Coronary artery (tissue), 2 donors: ENCODE measurements at regions not wholly inside any gene's neighbourhood (a gene's known extent, or its start where the extent isn't known, plus 50 kb on each side); places are given as distances from the start of the nearest gene placed in this dataset.
A peak's percentile ranks its signal among the peaks of the same experiment; 100 is the strongest.
"Not testable (repeated sequence)": the region's sequence is repeated elsewhere in the genome, so short reads cannot be mapped to it uniquely, and the experiment has no call there.

Experiments used
- DNase-seq: peaks from one replicate; pipeline ENCODE4 v3.0.0-alpha.2; 2017; ENCODE audit warnings: low spot score
- H3K27ac ChIP-seq, 2 donors: fragments of 200-600 bp; sonication (generic); one replicate each; pipeline ENCODE4 v1.5.1; 2016 to 2019
- H3K4me3 ChIP-seq: fragments of 200-600 bp; sonication (generic); 2 replicates; pipeline ENCODE4 v1.5.1; 2016; ENCODE audit warnings: mild to moderate bottlenecking, moderate library complexity
- TF ChIP-seq, protein P1 (sequence below): fragments of 200-600 bp; sonication (generic); IDR thresholded peaks from one replicate; pipeline ENCODE4 v1.5.1; 2019; ENCODE audit warnings: antibody characterized with exemption

DNA sequence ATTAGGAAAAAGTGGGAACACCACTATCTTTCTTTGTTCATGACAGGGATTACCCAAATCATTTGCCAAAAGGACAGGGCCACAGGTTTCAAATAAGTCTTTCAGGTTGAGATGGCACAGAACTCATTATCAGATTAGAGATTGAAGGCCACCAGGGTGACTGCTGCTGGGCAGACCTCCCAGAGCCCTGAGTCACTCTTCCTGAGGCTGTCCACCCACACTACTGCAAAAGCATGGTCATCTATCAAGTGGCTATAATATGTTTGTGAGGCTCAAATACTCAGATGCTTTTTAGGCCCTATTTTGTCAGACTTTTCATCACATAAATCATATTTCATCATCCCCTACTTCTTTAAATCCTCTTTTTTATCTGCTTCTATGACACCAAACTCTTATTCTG, 155.3 kb upstream of the CCDC196 start:
- no peak overlapping the region for H3K27ac ChIP-seq
- H3K4me3 ChIP-seq = no peak overlapping the region
- DNase-seq = no peak
- TF ChIP-seq, protein P1, sequence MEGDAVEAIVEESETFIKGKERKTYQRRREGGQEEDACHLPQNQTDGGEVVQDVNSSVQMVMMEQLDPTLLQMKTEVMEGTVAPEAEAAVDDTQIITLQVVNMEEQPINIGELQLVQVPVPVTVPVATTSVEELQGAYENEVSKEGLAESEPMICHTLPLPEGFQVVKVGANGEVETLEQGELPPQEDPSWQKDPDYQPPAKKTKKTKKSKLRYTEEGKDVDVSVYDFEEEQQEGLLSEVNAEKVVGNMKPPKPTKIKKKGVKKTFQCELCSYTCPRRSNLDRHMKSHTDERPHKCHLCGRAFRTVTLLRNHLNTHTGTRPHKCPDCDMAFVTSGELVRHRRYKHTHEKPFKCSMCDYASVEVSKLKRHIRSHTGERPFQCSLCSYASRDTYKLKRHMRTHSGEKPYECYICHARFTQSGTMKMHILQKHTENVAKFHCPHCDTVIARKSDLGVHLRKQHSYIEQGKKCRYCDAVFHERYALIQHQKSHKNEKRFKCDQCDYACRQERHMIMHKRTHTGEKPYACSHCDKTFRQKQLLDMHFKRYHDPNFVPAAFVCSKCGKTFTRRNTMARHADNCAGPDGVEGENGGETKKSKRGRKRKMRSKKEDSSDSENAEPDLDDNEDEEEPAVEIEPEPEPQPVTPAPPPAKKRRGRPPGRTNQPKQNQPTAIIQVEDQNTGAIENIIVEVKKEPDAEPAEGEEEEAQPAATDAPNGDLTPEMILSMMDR = no peak

DNA sequence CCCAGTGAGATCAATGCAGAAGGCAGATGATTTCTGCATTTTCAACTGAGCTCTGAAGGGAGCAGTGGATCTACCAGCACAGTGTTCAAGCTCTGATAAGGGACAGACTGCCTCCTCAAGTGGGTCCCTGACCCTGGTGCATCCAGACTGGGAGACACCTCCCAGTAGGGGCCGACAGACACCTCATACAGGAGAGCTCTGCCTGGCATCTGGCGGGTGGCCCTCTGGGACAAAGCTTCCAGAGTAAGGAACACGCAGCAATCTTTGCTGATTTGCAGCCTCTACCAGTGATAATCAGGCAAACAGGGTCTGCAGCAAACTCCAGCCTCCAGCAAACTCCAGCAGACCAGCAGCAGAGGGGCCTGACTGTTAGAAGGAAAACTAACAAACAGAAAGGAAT, 152.9 kb upstream of the CCDC196 start:
- DNase-seq, H3K4me3 ChIP-seq, H3K27ac ChIP-seq: not testable (repeated sequence)

DNA sequence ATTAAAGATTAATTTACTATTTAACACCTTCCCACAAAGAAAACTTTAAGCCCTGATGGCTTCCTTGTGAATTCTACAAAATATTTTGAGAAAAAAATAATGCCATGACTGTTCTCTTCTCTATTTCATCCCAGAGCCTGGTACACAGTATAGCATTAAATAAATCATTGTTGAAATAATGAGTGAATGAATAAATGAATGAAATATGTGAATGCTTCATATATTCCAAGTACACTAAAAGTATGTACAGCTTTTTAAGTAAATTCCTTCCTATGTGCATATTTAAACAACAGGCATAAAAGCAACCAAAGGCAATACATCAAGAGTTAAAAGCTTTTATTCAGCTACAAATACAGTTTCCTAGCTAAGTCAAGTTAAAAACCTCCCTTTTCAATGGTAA, 144.9 kb upstream of the CCDC196 start:
- no peak for DNase-seq
- Histone ChIP-seq H3K27ac (no peak overlapping the region), H3K4me3 (no peak overlapping the region)
- TF ChIP-seq, protein P1 = no peak

DNA sequence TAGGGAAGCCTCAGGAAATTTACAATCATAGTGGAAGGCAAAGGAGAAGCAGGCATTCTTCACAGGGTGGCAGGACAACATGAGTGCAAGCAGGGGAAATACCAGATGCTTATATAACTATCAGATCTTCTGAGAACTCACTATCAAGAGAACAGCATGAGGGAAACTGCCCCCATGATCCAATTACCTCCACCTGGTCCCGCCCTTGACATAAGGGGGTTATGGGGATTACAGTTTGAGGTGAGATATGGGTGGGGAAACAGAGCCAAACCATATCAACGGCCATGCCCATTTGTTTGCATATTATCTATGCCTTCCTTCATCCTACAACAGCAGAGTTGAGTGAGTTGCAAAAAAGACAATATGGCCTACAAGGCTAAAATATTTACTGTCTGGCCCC, 140.2 kb upstream of the CCDC196 start:
- no peak for DNase-seq
- Histone ChIP-seq H3K27ac (no peak overlapping the region), H3K4me3 (no peak overlapping the region)
- TF ChIP-seq, protein P1 = no peak

DNA sequence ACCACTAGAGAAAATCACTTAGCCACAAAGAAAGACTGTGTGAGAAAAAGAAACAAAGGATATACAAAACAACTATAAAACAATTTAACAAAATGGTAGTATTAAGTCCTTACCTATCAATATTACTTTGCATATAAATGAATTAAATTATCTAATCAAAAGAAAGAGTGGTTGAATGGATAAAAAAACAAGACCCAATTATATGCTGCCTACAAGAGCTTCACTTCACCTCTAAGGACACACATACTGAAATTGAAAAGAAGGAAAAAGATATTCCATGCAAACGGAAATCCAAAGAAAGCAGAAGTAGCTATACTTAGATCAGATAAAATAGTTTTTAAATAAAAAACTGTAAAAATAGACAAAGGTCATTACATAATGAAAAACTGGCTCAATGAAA, 134.9 kb upstream of the CCDC196 start:
- Histone ChIP-seq H3K4me3 (no peak overlapping the region), H3K27ac (no peak overlapping the region)
- TF ChIP-seq, protein P1 = no peak
- DNase-seq = no peak

DNA sequence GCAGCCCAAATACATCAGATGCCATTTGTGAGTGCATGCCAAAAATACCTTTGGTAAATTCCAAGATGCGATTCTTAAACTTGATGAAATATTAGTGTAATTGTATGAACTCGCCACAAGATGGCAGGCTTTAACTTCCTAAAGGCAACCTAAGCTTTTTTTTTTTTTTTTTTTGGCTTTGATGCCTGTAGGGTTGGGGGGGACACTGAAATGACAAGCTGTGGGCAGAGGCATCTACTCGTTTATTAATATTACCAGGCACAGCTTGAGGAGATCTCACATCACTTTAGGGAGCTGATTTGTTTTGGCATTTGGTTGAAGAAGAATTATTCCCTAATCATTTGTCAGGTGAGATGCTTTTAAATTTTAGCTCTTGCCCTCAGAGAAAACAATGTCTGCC, 126.7 kb upstream of the CCDC196 start:
- Histone ChIP-seq H3K27ac (no peak overlapping the region), H3K4me3 (no peak overlapping the region)
- TF ChIP-seq, protein P1 = peak; percentile 35
- no peak for DNase-seq

DNA sequence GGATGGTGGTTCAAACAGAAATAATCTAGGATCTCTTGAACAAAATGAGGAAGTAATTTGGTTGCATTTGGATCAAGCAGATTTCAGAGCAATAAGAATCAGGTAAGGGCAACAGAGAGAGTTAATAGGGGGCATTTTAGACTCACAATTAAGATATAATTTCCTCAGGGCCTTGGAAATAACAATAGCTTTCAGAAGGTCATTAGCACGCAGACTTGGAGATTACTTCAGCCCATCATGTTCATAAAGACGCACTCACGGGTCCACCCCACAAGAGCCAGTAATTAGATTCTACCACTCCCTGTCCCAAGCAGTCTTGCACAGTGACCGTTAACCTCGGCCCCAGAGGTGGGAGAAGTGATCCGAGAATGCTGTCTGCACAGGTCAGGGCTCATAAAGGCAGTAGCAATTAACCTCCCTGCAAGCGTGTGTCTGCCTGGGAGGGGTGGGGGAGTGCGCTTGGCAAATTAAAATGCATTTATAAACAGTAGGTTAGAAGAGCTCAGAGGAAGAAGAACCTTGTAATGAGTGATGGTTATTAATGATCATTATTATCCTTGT, 125.7 kb upstream of the CCDC196 start:
- TF ChIP-seq, protein P1 = no peak
- no peak for DNase-seq

DNA sequence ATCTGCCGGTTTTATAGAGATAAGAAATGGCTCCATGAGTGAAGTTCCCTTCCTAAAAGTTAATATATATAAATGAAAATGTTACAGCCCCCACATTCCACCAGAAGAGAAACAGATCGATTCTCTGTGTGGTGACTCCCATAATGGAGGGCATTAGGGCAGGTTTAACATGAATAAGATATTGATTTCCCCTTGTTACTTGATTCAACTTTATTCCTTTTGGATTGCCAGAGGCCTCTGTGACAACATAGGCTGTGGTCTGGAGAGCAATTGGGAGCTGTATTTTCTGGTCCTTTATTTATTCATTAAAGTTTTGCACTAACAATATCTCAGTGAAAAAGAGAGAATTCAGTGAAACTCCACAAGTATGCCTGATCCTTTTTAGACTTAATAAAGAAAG, 125.2 kb upstream of the CCDC196 start:
- no peak overlapping the region for H3K4me3 ChIP-seq

More for the DNA sequence above, 125.7 kb upstream of the CCDC196 start:
- H3K4me3 ChIP-seq = no peak overlapping the region
- H3K27ac ChIP-seq = no peak overlapping the region

More for the DNA sequence above, 125.2 kb upstream of the CCDC196 start:
- no peak overlapping the region for H3K27ac ChIP-seq
- TF ChIP-seq, protein P1 = no peak
- no peak for DNase-seq
